HG02763 (cell line): ENCODE measurements at regions not wholly inside any gene's neighbourhood (a gene's known extent, or its start where the extent isn't known, plus 50 kb on each side); places are given as distances from the start of the nearest gene placed in this dataset.

Source experiments
- ATAC-seq: cut with Tn5 transposase; IDR thresholded peaks from one replicate; pipeline ENCODE4 v1.9.1; 2021; ENCODE audit warnings: mild to moderate bottlenecking, moderate library complexity; ENCODE audit not compliant: unreplicated experiment

- ATAC-seq = no peak
These were observed 177.3 kb upstream of the DDHD1 start for GRCh38 chr14:53330441-53330840.

GRCh38 chr14:53328841-53329240, 175.7 kb upstream of the DDHD1 start:
- ATAC-seq = no peak

GRCh38 chr14:53327716-53328115, 174.6 kb upstream of the DDHD1 start:
- no peak for ATAC-seq

GRCh38 chr14:53325176-53325806, 172.2 kb upstream of the DDHD1 start:
- ATAC-seq = no peak

- ATAC-seq = no peak
These were observed 163.4 kb upstream of the DDHD1 start for GRCh38 chr14:53316504-53316903.

- ATAC-seq = no peak
These were observed 157.3 kb upstream of the DDHD1 start for GRCh38 chr14:53310412-53310811.

GRCh38 chr14:53306911-53307310, 153.8 kb upstream of the DDHD1 start:
- ATAC-seq = no peak

GRCh38 chr14:53306267-53306721, 153.2 kb upstream of the DDHD1 start:
- no peak for ATAC-seq

GRCh38 chr14:53304726-53305381, 151.7 kb upstream of the DDHD1 start:
- no peak for ATAC-seq

GRCh38 chr14:53295985-53296582, 143.0 kb upstream of the DDHD1 start:
- ATAC-seq = no peak

- no peak for ATAC-seq
These were observed 142.2 kb upstream of the DDHD1 start for GRCh38 chr14:53295372-53295771.

- no peak for ATAC-seq
These were observed 133.2 kb upstream of the DDHD1 start for GRCh38 chr14:53286301-53286700.

GRCh38 chr14:53285821-53286220, 132.7 kb upstream of the DDHD1 start:
- ATAC-seq = no peak

- ATAC-seq = no peak
These were observed 131.9 kb upstream of the DDHD1 start for GRCh38 chr14:53285064-53285463.

- ATAC-seq = no peak
These were observed 125.7 kb upstream of the DDHD1 start for GRCh38 chr14:53278602-53279506.

GRCh38 chr14:53273671-53274072, 120.5 kb upstream of the DDHD1 start:
- no peak for ATAC-seq

GRCh38 chr14:53265025-53265424, 111.9 kb upstream of the DDHD1 start:
- ATAC-seq = no peak

- no peak for ATAC-seq
These were observed 107.8 kb upstream of the DDHD1 start for GRCh38 chr14:53260928-53261327.

- ATAC-seq = no peak
These were observed 107.2 kb upstream of the DDHD1 start for GRCh38 chr14:53260286-53260685.

GRCh38 chr14:53252141-53252540, 99.0 kb upstream of the DDHD1 start:
- ATAC-seq = no peak

- no peak for ATAC-seq
These were observed 95.9 kb upstream of the DDHD1 start for GRCh38 chr14:53249059-53249458.
